HepG2 (cell line): ENCODE measurements at regions not wholly inside any gene's neighbourhood (a gene's known extent, or its start where the extent isn't known, plus 50 kb on each side); places are given as distances from the start of the nearest gene placed in this dataset.
"Not testable (repeated sequence)": the region's sequence is repeated elsewhere in the genome, so short reads cannot be mapped to it uniquely, and the experiment has no call there.

Experiments
- ATAC-seq: fragments of 200-7000 bp; cut with Tn5 transposase; 3 replicates; pipeline ENCODE4 v1.9.1; 2020; ENCODE audit warnings: mild to moderate bottlenecking, moderate library complexity
- BruUV-seq: library from RNA; stranded (reverse); fragments of 400-500 nt; replicated peaks from 2 replicates; lab custom pipeline; 2021; lab: Mats Ljungman, UMichigan
- CTCF ChIA-PET: fragments of 300-600 bp; formaldehyde crosslinking; extraction: SDS; loops from one replicate; lab custom pipeline; 2021; ENCODE audit warnings: low total read pairs, inconsistent platforms, low intra/inter-chr PET ratio; lab: Yijun Ruan, JAX
- POLR2A ChIA-PET: fragments of 350-600 bp; sonication (Branson Sonifier 250); formaldehyde crosslinking; loops from one replicate; lab custom pipeline; 2020; ENCODE audit warnings: antibody characterized with exemption, inconsistent platforms; lab: Yijun Ruan, JAX
- DNase-seq: peaks from one replicate; pipeline ENCODE4 v3.0.0-alpha.2; 2015; ENCODE audit warnings: low spot score
- FAIRE-seq: peaks from 3 replicates; lab custom pipeline; 2011; peaks lifted over from hg19 to GRCh38; lab: Jason Lieb, UNC
- H2AFZ ChIP-seq: one replicate; pipeline ENCODE4 v1.6.1; 2011; ENCODE audit warnings: low read length, inconsistent platforms
- H3K27ac ChIP-seq: fragments of 300-600 bp; 3 replicates; pipeline ENCODE4 v1.8.0; 2011; ENCODE audit warnings: mixed run types, mild to moderate bottlenecking, mixed read lengths, low read length, inconsistent platforms; ENCODE audit not compliant: insufficient read depth; ENCODE audit errors: extremely low read length
- H3K27me3 ChIP-seq, 2 experiments: fragments of 200-600 bp in 1 of 2; 2 replicates in 1 of 2; 3 replicates in 1 of 2; pipeline versions ENCODE4 v1.6.0 to v1.8.0; 2011; ENCODE audit warnings: low read length in 2 of 2, mild to moderate bottlenecking in 2 of 2, moderate library complexity in 2 of 2, inconsistent platforms in 1 of 2; ENCODE audit not compliant: insufficient read depth in 2 of 2, control insufficient read depth in 1 of 2
- H3K36me3 ChIP-seq, 2 experiments: fragments of 200-600 bp in 1 of 2; replicated peaks in 1 of 2; 2 replicates in 1 of 2; 3 replicates in 1 of 2; pipeline versions ENCODE4 v1.5.1 to v1.8.0; 2011; ENCODE audit warnings: low read length in 2 of 2, inconsistent platforms in 1 of 2; ENCODE audit not compliant: insufficient read depth in 2 of 2, control insufficient read depth in 1 of 2
- H3K4me1 ChIP-seq: 2 replicates; pipeline ENCODE4 v1.5.1; 2012; ENCODE audit warnings: low read length, inconsistent platforms; ENCODE audit not compliant: insufficient read depth
- H3K4me2 ChIP-seq: 2 replicates; pipeline ENCODE4 v1.6.0; 2011; ENCODE audit warnings: low read depth, low read length, inconsistent platforms
- H3K4me3 ChIP-seq, 3 experiments: fragments of 200-600 bp in 1 of 3; sonication (generic), shearing (Covaris generic) in 1 of 3; replicated peaks in 1 of 3; 2 replicates each; pipeline ENCODE4 v1.5.1; 2011 to 2016; ENCODE audit warnings: low read length in 3 of 3, inconsistent platforms in 2 of 3, low read depth in 2 of 3, mild to moderate bottlenecking in 2 of 3, control low read depth in 1 of 3, mixed read lengths in 1 of 3; ENCODE audit not compliant: insufficient read depth in 1 of 3
- H3K79me2 ChIP-seq: one replicate; pipeline ENCODE4 v1.6.1; 2011; ENCODE audit warnings: low read length, inconsistent platforms; ENCODE audit not compliant: insufficient read depth
- H3K9ac ChIP-seq: 2 replicates; pipeline ENCODE4 v1.6.0; 2011; ENCODE audit warnings: mild to moderate bottlenecking, low read depth, low read length, inconsistent platforms; ENCODE audit not compliant: insufficient read depth
- H3K9me3 ChIP-seq: 2 replicates; pipeline ENCODE4 v1.5.1; 2012; ENCODE audit warnings: mild to moderate bottlenecking, low read length
- H4K20me1 ChIP-seq: 2 replicates; pipeline ENCODE4 v1.6.0; 2011; ENCODE audit warnings: inconsistent platforms, mild to moderate bottlenecking, low read length, moderate library complexity; ENCODE audit not compliant: insufficient read depth
- CTCF ChIP-seq: sonication (generic); formaldehyde crosslinking; IDR thresholded peaks from 2 replicates; pipeline ENCODE4 v1.5.0; 2020; ENCODE audit warnings: mild to moderate bottlenecking, missing genetic modification reagents, moderate library complexity
- whole genome bisulfite sequencing: methylation state at CpG from one replicate; pipeline ENCODE4 v1.1.6; 2017; ENCODE audit warnings: low lambda C conversion rate; 5-methylcytosine and 5-hydroxymethylcytosine counted together
- in situ Hi-C: cut with HindIII; loops from 2 replicates; pipeline ENCODE4 v1.10.0; 2017; ENCODE audit warnings: low pct_unique_long_range_greater_than_20kb; ENCODE audit not compliant: extremely low pct_ligation_motif_present
- intact Hi-C: fragments of 100-400 bp; cut with micrococcal nuclease; formaldehyde crosslinking; loops from one replicate; pipeline ENCODE4 v1.10.0; 2022; ENCODE audit not compliant: unreplicated experiment

- in situ Hi-C loops, ATAC-seq, H3K79me2 ChIP-seq, H4K20me1 ChIP-seq, H3K36me3 ChIP-seq, FAIRE-seq, H3K9me3 ChIP-seq, H3K27ac ChIP-seq, H3K4me2 ChIP-seq, DNase-seq, intact Hi-C loops, BruUV-seq, H3K9ac ChIP-seq, H3K4me1 ChIP-seq, H3K27me3 ChIP-seq, POLR2A ChIA-PET, H2AFZ ChIP-seq, H3K4me3 ChIP-seq, CTCF ChIA-PET: not testable (repeated sequence)
- 68% methylated on average over 3 of the region's 3 CpGs for WGBS
Measured at GRCh38 chrX:134045372-134045771, 60.0 kb upstream of the GPC3 start.

- WGBS, result 44% methylated on average over 3 of the region's 3 CpGs
- H3K79me2 ChIP-seq, H3K9ac ChIP-seq, FAIRE-seq, ATAC-seq, H3K4me2 ChIP-seq, DNase-seq, intact Hi-C loops, CTCF ChIA-PET, H3K36me3 ChIP-seq, BruUV-seq, H4K20me1 ChIP-seq, in situ Hi-C loops, POLR2A ChIA-PET, H3K9me3 ChIP-seq, H3K4me3 ChIP-seq, H2AFZ ChIP-seq, H3K27ac ChIP-seq, H3K27me3 ChIP-seq, H3K4me1 ChIP-seq: not testable (repeated sequence)
Measured at GRCh38 chrX:134067107-134067506, 81.7 kb upstream of the GPC3 start.

GRCh38 chrX:134071899-134072298 is 86.5 kb upstream of the GPC3 start:
- 40% methylated on average over 1 of the region's 6 CpGs for WGBS
- CTCF ChIA-PET, FAIRE-seq, H2AFZ ChIP-seq, H3K27ac ChIP-seq, H3K4me3 ChIP-seq, in situ Hi-C loops, POLR2A ChIA-PET, DNase-seq, H3K36me3 ChIP-seq, H4K20me1 ChIP-seq, intact Hi-C loops, H3K27me3 ChIP-seq, H3K9me3 ChIP-seq, H3K9ac ChIP-seq, H3K4me2 ChIP-seq, H3K79me2 ChIP-seq, H3K4me1 ChIP-seq, BruUV-seq: not testable (repeated sequence)
- ATAC-seq, result peak; percentile 69
- 0 out of 2 replicates have a peak, but pooled peaks have one; percentile 9 for TF ChIP-seq CTCF (CRISPR knock-in tag)
